PC-9 (cell line): ENCODE measurements at regions not wholly inside any gene's neighbourhood (a gene's known extent, or its start where the extent isn't known, plus 50 kb on each side); places are given as distances from the start of the nearest gene placed in this dataset.

Source experiments
- BruUV-seq: library from RNA; stranded (reverse); fragments of 400-500 nt; replicated peaks from 2 replicates; lab custom pipeline; 2021; lab: Mats Ljungman, UMichigan
- CTCF ChIA-PET: fragments of 300-600 bp; sonication (Branson Sonifier 250); formaldehyde crosslinking; loops from one replicate; lab custom pipeline; 2022; ENCODE audit warnings: antibody characterized with exemption; lab: Charles Lee
- POLR2A ChIA-PET: fragments of 300-600 bp; sonication (Branson Sonifier 250); formaldehyde crosslinking; loops from one replicate; lab custom pipeline; 2022; ENCODE audit warnings: antibody characterized with exemption; ENCODE audit not compliant: unreplicated experiment; lab: Charles Lee
- DNase-seq, 2 experiments: peaks; one replicate each; pipeline versions ENCODE4 v3.0.0 to v3.0.0-alpha.2; 2015 to 2022; ENCODE audit warnings: mixed read lengths in 1 of 2
- H2AFZ ChIP-seq: fragments of 200-600 bp; sonication (generic); 2 replicates; pipeline ENCODE4 v1.8.1; 2017; ENCODE audit warnings: antibody characterized with exemption
- H3F3A ChIP-seq: fragments of 200-600 bp; sonication (generic); 2 replicates; pipeline ENCODE4 v1.8.1; 2017; ENCODE audit warnings: antibody characterized with exemption, mild to moderate bottlenecking, low read depth; ENCODE audit not compliant: insufficient read depth
- H3K27ac ChIP-seq: fragments of 200-600 bp; sonication (generic); 2 replicates; pipeline ENCODE4 v1.6.1; 2016; ENCODE audit warnings: mixed run types
- H3K27me3 ChIP-seq: fragments of 200-600 bp; sonication (generic); 2 replicates; pipeline ENCODE4 v1.6.1; 2016; ENCODE audit warnings: low read depth, mixed run types; ENCODE audit not compliant: insufficient read depth
- H3K36me3 ChIP-seq: fragments of 200-600 bp; sonication (generic); 2 replicates; pipeline ENCODE4 v1.6.1; 2016; ENCODE audit warnings: low read depth, mixed run types
- H3K4me1 ChIP-seq: fragments of 200-600 bp; sonication (generic); replicated peaks from 2 replicates; pipeline ENCODE4 v1.6.1; 2016; ENCODE audit warnings: mixed run types; ENCODE audit not compliant: insufficient read depth
- H3K4me2 ChIP-seq: fragments of 200-600 bp; sonication (generic); 2 replicates; pipeline ENCODE4 v1.6.1; 2017; ENCODE audit warnings: mixed run types
- H3K4me3 ChIP-seq: fragments of 200-600 bp; sonication (generic); 2 replicates; pipeline ENCODE4 v1.6.1; 2016; ENCODE audit warnings: mixed run types
- H3K79me2 ChIP-seq: fragments of 200-600 bp; sonication (generic); 2 replicates; pipeline ENCODE4 v1.6.1; 2017; ENCODE audit warnings: low read depth, mixed run types
- H3K9me2 ChIP-seq: fragments of 200-600 bp; sonication (generic); 2 replicates; pipeline ENCODE4 v1.8.1; 2017; ENCODE audit warnings: mild to moderate bottlenecking; ENCODE audit not compliant: insufficient read depth
- H3K9me3 ChIP-seq: fragments of 200-600 bp; sonication (generic); 2 replicates; pipeline ENCODE4 v1.8.1; 2016; ENCODE audit warnings: low read depth; ENCODE audit not compliant: insufficient read depth
- H4K20me1 ChIP-seq: fragments of 200-600 bp; sonication (generic); 2 replicates; pipeline ENCODE4 v1.8.1; 2017; ENCODE audit not compliant: insufficient read depth
- CTCF ChIP-seq: fragments of 200-600 bp; sonication (generic); conservative IDR thresholded peaks from 2 replicates; pipeline ENCODE4 v1.6.1; 2017; ENCODE audit warnings: mixed run types, antibody characterized with exemption, mild to moderate bottlenecking, moderate library complexity
- EZH2 ChIP-seq: fragments of 200-600 bp; sonication (generic); IDR thresholded peaks from 2 replicates; pipeline ENCODE4 v1.8.0; 2017; ENCODE audit warnings: antibody characterized with exemption, low read depth
- intact Hi-C: fragments of 100-400 bp; cut with micrococcal nuclease; formaldehyde crosslinking; loops from one replicate; pipeline ENCODE4 v1.10.0; 2022; ENCODE audit not compliant: unreplicated experiment

- no peaks in the 10 kb centered on the region for H3F3A ChIP-seq
- ChIA-PET POLR2A (no interaction called here), CTCF (no interaction called here)
- DNase-seq, result no peak
- no peak overlapping the region for H3K27ac ChIP-seq
- no peaks in the 10 kb centered on the region for H3K4me1 ChIP-seq
- no peaks in the 10 kb centered on the region for H3K36me3 ChIP-seq
- BruUV-seq, result no TSS peak
- no peaks in the 10 kb centered on the region for H3K79me2 ChIP-seq
- no peak overlapping the region for H2AFZ ChIP-seq
- no peaks in the 10 kb centered on the region for H4K20me1 ChIP-seq
- H3K27me3 ChIP-seq, result no peaks in the 10 kb centered on the region; the same call in 1 of the 2 replicates
- H3K9me2 ChIP-seq, result no peaks in the 10 kb centered on the region
- TF ChIP-seq CTCF (no peak), EZH2 (no peak)
- no peak overlapping the region for H3K4me3 ChIP-seq
- H3K9me3 ChIP-seq, result no peaks in the 10 kb centered on the region
- H3K4me2 ChIP-seq, result no peak overlapping the region
- intact Hi-C loops, result no loop called here
These were observed 62.6 kb upstream of the ZNF354B start for GRCh38 chr5:178797101-178797521.

GRCh38 chr5:178796165-178796945 is 63.4 kb upstream of the ZNF354B start:
- Histone ChIP-seq H3K36me3 (no peaks in the 10 kb centered on the region), H3K27me3 (no peaks in the 10 kb centered on the region; the same call in 1 of the 2 replicates), H3K9me3 (no peaks in the 10 kb centered on the region), H3F3A (no peaks in the 10 kb centered on the region), H3K27ac (no peak overlapping the region), H2AFZ (no peak overlapping the region), H3K9me2 (no peaks in the 10 kb centered on the region), H3K4me1 (no peaks in the 10 kb centered on the region), H3K79me2 (no peaks in the 10 kb centered on the region), H3K4me2 (no peak overlapping the region), H4K20me1 (no peaks in the 10 kb centered on the region), H3K4me3 (no peak overlapping the region)
- POLR2A ChIA-PET, result no interaction called here
- DNase-seq, result no peak
- TF ChIP-seq CTCF (no peak), EZH2 (no peak)
- BruUV-seq, result no TSS peak
- CTCF ChIA-PET, result no interaction called here
- intact Hi-C loops, result no loop called here

GRCh38 chr5:178794433-178794832 is 64.0 kb upstream of the ZNF354A start:
- intact Hi-C loops, result no loop called here
- H4K20me1 ChIP-seq, result no peaks in the 10 kb centered on the region
- H3K27ac ChIP-seq, result no peak overlapping the region
- no peak overlapping the region for H3K4me3 ChIP-seq
- no TSS peak for BruUV-seq
- H3F3A ChIP-seq, result no peaks in the 10 kb centered on the region
- no peaks in the 10 kb centered on the region for H3K9me3 ChIP-seq
- H3K27me3 ChIP-seq, result no peaks in the 10 kb centered on the region; the same call in 1 of the 2 replicates
- no peak overlapping the region for H2AFZ ChIP-seq
- no peak overlapping the region for H3K4me2 ChIP-seq
- POLR2A ChIA-PET, result no interaction called here
- no peaks in the 10 kb centered on the region for H3K79me2 ChIP-seq
- CTCF ChIA-PET, result no interaction called here
- H3K9me2 ChIP-seq, result no peaks in the 10 kb centered on the region
- no peak for TF ChIP-seq EZH2
- TF ChIP-seq CTCF, result no peak
- H3K36me3 ChIP-seq, result no peaks in the 10 kb centered on the region
- H3K4me1 ChIP-seq, result no peaks in the 10 kb centered on the region
- no peak for DNase-seq
